Activated naive CD8-positive, alpha-beta T cell treated with anti-CD3 and anti-CD28 coated beads, Interleukin-2, amount 10 ng/mL, durations not matched to agents 7 days and 5 days (primary cell): ENCODE measurements at regions not wholly inside any gene's neighbourhood (a gene's known extent, or its start where the extent isn't known, plus 50 kb on each side); places are given as distances from the start of the nearest gene placed in this dataset.

ENCODE experiments used
- ATAC-seq: fragments of 150-1000 bp; cut with Tn5 transposase; one replicate; pipeline ENCODE4 v1.10.0; 2021; ENCODE audit warnings: low read depth, moderate library complexity
- POLR2A ChIA-PET: fragments of 350-600 bp; sonication (Branson Sonifier 250); formaldehyde crosslinking; loops from one replicate; lab custom pipeline; 2021; ENCODE audit warnings: antibody characterized with exemption; lab: Charles Lee
- DNase-seq: peaks from one replicate; pipeline ENCODE4 v3.0.0; 2021
- H3K27ac Mint-ChIP-seq: one replicate; pipeline ENCODE4 v1.8.0; 2022; ENCODE audit warnings: mild to moderate bottlenecking, mixed read lengths
- H3K27me3 Mint-ChIP-seq: one replicate; pipeline ENCODE4 v1.8.0; 2022; ENCODE audit warnings: mild to moderate bottlenecking, moderate library complexity, mixed read lengths
- H3K36me3 Mint-ChIP-seq: one replicate; pipeline ENCODE4 v1.8.0; 2021; ENCODE audit warnings: mild to moderate bottlenecking, mixed read lengths
- H3K4me1 Mint-ChIP-seq: one replicate; pipeline ENCODE4 v1.8.0; 2021; ENCODE audit warnings: mixed read lengths
- H3K4me3 Mint-ChIP-seq: one replicate; pipeline ENCODE4 v1.8.0; 2022; ENCODE audit warnings: mild to moderate bottlenecking, moderate library complexity, mixed read lengths
- H3K9me3 Mint-ChIP-seq: one replicate; pipeline ENCODE4 v1.8.0; 2021; ENCODE audit warnings: mixed read lengths

DNA sequence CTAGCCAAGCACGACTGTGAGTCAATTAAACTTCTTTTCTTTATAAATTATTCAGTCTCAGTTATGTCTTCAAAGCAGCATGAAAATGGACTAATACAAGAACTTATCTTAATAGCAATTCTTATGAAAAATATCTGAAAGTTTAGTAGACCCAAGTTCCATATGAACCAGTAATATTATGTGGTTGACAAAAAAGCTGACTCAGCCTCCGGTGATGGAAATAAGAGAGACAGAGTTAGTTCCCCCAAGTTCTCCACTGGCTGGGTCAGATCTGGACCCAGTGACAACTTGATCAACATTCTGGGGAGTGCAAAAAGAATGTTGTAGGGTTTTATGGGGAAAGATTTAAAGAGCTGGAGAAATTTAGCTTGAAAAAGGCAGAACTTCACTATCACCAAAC, 72.5 kb upstream of the DNAH14 start:
- no peak for ATAC-seq

GRCh38 chr1:224859651-224860050, 69.8 kb upstream of the DNAH14 start:
- H3K27ac Mint-ChIP-seq = no peak overlapping the region
- H3K9me3 Mint-ChIP-seq = no peaks in the 10 kb centered on the region
- POLR2A ChIA-PET = no interaction called here
- ATAC-seq = no peak
- H3K36me3 Mint-ChIP-seq = no peaks in the 10 kb centered on the region
- H3K4me1 Mint-ChIP-seq = no peaks in the 10 kb centered on the region
- peaks cover 26% of the 10 kb centered on the region for H3K27me3 Mint-ChIP-seq
- no peak overlapping the region for H3K4me3 Mint-ChIP-seq
- DNase-seq = no peak

More for the DNA sequence above, 72.5 kb upstream of the DNAH14 start:
- Mint-ChIP-seq H3K4me3 (no peak overlapping the region), H3K27me3 (peaks cover 21% of the 10 kb centered on the region), H3K36me3 (no peaks in the 10 kb centered on the region), H3K27ac (no peak overlapping the region), H3K9me3 (no peaks in the 10 kb centered on the region), H3K4me1 (no peaks in the 10 kb centered on the region)
- DNase-seq = no peak
- POLR2A ChIA-PET = no interaction called here

- Mint-ChIP-seq H3K4me1 (no peaks in the 10 kb centered on the region), H3K4me3 (no peak overlapping the region)
- no peak for DNase-seq
Observed at GRCh38 chr1:224860488-224861338, 68.8 kb upstream of the DNAH14 start.

GRCh38 chr1:224861339-224861716, 68.1 kb upstream of the DNAH14 start:
- H3K9me3 Mint-ChIP-seq = no peaks in the 10 kb centered on the region
- DNase-seq = no peak
- H3K36me3 Mint-ChIP-seq = no peaks in the 10 kb centered on the region
- H3K27ac Mint-ChIP-seq = no peak overlapping the region
- POLR2A ChIA-PET = no interaction called here
- no peak overlapping the region for H3K4me3 Mint-ChIP-seq
- ATAC-seq = no peak
- peaks cover 26% of the 10 kb centered on the region for H3K27me3 Mint-ChIP-seq
- no peaks in the 10 kb centered on the region for H3K4me1 Mint-ChIP-seq

More at GRCh38 chr1:224860488-224861338, 68.8 kb upstream of the DNAH14 start:
- H3K27me3 Mint-ChIP-seq = peaks cover 28% of the 10 kb centered on the region
- POLR2A ChIA-PET = no interaction called here
- no peak for ATAC-seq
- no peak overlapping the region for H3K27ac Mint-ChIP-seq
- no peaks in the 10 kb centered on the region for H3K9me3 Mint-ChIP-seq
- H3K36me3 Mint-ChIP-seq = no peaks in the 10 kb centered on the region

DNA sequence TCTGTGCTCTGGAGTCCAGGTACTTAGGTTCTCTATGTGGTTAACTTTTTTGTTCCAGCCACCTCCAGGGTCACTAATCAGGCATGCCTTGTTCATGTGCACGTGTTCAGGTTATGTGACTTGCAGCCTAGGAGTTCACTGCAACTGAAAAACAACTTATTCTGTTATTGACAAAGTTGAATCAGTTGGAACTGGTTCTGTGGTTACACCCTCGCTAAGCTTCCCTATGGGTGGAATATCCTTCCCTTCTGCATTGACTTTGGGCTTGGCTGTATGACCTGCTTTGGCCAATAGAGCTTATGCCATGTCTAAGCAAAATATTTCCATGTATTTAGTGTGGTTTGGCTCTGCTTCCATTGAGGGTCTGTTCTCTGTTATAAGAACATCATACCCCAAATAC, 66.0 kb upstream of the DNAH14 start:
- Mint-ChIP-seq H3K27me3 (peaks cover 19% of the 10 kb centered on the region), H3K36me3 (no peaks in the 10 kb centered on the region), H3K4me3 (no peak overlapping the region), H3K4me1 (no peaks in the 10 kb centered on the region), H3K9me3 (no peaks in the 10 kb centered on the region), H3K27ac (no peak overlapping the region)
- ATAC-seq (no peak), DNase-seq (no peak)
- POLR2A ChIA-PET = no interaction called here

DNA sequence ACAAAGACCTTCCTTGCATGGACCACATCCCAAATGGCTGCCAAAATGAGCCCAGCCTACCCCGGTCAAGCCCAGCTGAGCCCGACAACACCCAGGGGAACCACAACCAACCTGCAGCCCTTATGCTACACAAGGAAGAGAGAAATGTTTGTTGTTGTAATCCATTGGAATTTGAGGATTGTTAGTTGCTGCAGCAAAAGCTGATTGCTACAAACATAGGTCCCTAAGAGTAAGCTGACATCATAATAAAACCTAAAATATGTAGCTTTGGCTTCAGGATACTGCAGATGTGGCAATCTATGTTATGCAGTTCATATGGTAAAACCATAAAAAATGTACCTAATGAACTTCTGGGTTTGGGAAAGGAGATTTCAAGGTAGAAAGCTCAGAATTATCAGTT, 65.5 kb upstream of the DNAH14 start:
- Mint-ChIP-seq H3K36me3 (no peaks in the 10 kb centered on the region), H3K27ac (no peak overlapping the region), H3K27me3 (peaks cover 15% of the 10 kb centered on the region), H3K4me1 (no peaks in the 10 kb centered on the region), H3K4me3 (no peak overlapping the region), H3K9me3 (no peaks in the 10 kb centered on the region)
- DNase-seq (no peak), ATAC-seq (no peak)
- POLR2A ChIA-PET = no interaction called here

GRCh38 chr1:224865510-224865909, 64.0 kb upstream of the DNAH14 start:
- POLR2A ChIA-PET = no interaction called here
- no peaks in the 10 kb centered on the region for H3K36me3 Mint-ChIP-seq
- H3K9me3 Mint-ChIP-seq = no peaks in the 10 kb centered on the region
- ATAC-seq (no peak), DNase-seq (no peak)
- H3K27ac Mint-ChIP-seq = no peak overlapping the region
- H3K27me3 Mint-ChIP-seq = peaks cover 13% of the 10 kb centered on the region
- H3K4me3 Mint-ChIP-seq = no peak overlapping the region
- H3K4me1 Mint-ChIP-seq = no peaks in the 10 kb centered on the region

DNA sequence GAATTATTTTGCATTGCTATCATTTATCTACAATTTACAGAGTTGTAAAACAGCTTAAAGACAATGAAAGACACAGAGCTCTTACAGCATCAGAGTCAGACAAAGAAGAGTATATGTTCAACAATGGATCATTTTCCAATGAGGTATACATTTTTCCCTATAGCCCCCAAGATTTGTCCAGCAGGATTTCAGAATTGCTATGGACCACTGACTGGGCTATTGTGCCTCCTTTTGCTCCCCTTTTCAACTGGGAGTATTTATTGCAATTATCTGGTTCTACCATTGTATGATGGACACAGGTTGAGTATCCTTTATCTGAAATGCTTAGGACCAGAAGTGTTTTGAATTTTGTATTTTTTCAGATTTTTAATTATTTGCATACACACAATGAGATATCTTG, 62.5 kb upstream of the DNAH14 start:
- Mint-ChIP-seq H3K27me3 (peaks cover 13% of the 10 kb centered on the region), H3K36me3 (no peaks in the 10 kb centered on the region), H3K4me3 (no peak overlapping the region), H3K27ac (no peak overlapping the region), H3K4me1 (no peaks in the 10 kb centered on the region), H3K9me3 (no peaks in the 10 kb centered on the region)
- DNase-seq = no peak
- POLR2A ChIA-PET = no interaction called here
- no peak for ATAC-seq

GRCh38 chr1:224867715-224868114, 61.8 kb upstream of the DNAH14 start:
- Mint-ChIP-seq H3K4me3 (no peak overlapping the region), H3K27me3 (peaks cover 13% of the 10 kb centered on the region), H3K36me3 (no peaks in the 10 kb centered on the region), H3K4me1 (no peaks in the 10 kb centered on the region), H3K27ac (no peak overlapping the region), H3K9me3 (no peaks in the 10 kb centered on the region)
- DNase-seq (no peak), ATAC-seq (no peak)
- POLR2A ChIA-PET = no interaction called here

DNA sequence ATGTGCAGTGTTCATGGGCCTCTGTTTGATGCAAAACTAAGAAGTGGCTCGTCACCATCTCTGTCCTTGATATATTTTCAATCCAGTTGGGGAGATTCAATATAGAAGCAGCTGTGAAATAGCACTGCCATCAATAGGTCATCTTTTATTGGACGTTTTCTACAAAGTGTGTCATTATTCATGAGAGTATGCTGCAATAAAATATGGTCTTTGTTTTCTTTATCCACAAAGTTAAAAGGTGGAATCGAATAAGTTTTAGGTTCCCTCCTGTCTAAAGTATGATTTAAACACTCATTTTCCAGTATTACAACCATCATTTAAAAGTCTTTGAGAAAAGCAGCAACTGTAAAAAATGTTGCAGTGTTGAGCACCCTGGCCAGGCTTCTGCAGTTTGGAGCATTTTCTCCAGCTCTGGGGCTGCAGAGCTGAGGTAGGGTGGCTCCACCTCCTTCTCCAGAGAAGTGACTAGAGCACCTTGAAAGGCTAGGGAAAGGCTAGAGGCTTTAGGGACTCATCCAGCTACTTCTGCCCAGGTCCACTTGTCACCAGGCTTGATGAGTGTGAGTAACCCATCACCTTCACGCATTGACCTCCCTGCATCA, 56.5 kb upstream of the DNAH14 start:
- H3K27ac Mint-ChIP-seq = no peak overlapping the region
- H3K4me3 Mint-ChIP-seq = no peak overlapping the region
- POLR2A ChIA-PET = no interaction called here
- peaks cover 9% of the 10 kb centered on the region for H3K27me3 Mint-ChIP-seq
- DNase-seq (no peak), ATAC-seq (no peak)
- no peaks in the 10 kb centered on the region for H3K4me1 Mint-ChIP-seq
- no peaks in the 10 kb centered on the region for H3K9me3 Mint-ChIP-seq
- H3K36me3 Mint-ChIP-seq = no peaks in the 10 kb centered on the region

- POLR2A ChIA-PET = no interaction called here
- Mint-ChIP-seq H3K9me3 (no peaks in the 10 kb centered on the region), H3K36me3 (no peaks in the 10 kb centered on the region), H3K27me3 (peaks cover 9% of the 10 kb centered on the region), H3K4me3 (no peak overlapping the region), H3K27ac (no peak overlapping the region), H3K4me1 (no peaks in the 10 kb centered on the region)
- no peak for ATAC-seq
- no peak for DNase-seq
Observed at GRCh38 chr1:224873434-224874369, 55.8 kb upstream of the DNAH14 start.

DNA sequence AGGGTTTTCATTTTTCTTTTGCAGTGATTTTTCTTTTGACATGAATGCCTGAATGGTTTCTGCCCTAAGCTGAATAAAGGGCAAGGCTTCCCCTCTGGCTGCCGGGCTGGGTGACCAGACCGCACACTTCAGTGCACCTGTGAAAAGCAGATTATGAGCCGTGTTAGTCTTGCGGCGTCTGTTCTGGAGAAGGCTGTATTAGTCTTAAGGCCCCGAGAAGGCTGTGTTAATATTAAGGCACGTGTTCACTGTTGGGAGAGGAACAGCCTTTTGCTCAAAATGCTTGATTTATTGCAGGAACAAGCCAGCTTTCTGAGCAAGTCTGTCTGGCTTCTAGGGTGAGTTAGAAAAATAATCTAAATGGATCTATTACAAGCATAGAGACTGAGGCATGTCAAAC, 54.7 kb upstream of the DNAH14 start:
- POLR2A ChIA-PET = no interaction called here
- DNase-seq = no peak

DNA sequence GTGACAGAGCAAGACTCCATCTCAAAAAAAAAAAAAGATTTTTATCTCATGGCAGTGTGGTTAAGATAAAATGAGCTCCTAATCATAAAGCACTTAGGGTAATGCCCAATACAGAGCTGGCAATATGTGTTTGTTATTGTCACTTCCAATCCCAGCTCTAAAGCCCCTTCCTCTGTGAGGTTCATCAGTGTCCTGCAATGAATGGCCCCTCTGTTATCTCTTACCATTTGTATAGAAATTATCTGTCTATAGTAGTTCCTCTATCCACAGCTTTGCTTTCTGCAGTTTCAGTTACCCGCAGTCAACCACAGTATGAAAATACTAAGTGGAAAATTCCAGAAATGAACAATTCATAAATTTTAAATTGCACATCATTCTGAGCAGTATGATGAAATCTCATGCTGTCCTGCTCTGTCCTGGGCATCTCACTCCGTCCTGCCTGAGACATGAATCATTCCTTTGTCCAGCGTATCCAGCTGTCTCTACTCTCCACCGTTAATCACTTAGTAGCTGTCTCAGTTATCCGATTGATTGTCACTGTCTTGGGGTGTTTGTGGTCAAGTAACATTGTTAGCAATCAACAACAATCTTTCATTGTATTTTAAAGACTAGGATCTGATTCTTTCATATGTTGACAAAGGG, 50.2 kb upstream of the DNAH14 start:
- Mint-ChIP-seq H3K27me3 (peaks cover 10% of the 10 kb centered on the region), H3K36me3 (no peaks in the 10 kb centered on the region), H3K4me1 (no peaks in the 10 kb centered on the region), H3K9me3 (no peaks in the 10 kb centered on the region), H3K27ac (no peak overlapping the region), H3K4me3 (no peak overlapping the region)
- DNase-seq (no peak), ATAC-seq (no peak)
- POLR2A ChIA-PET = no interaction called here

More for the DNA sequence above, 54.7 kb upstream of the DNAH14 start:
- no peaks in the 10 kb centered on the region for H3K9me3 Mint-ChIP-seq
- H3K36me3 Mint-ChIP-seq = no peaks in the 10 kb centered on the region
- no peaks in the 10 kb centered on the region for H3K4me1 Mint-ChIP-seq
- H3K27ac Mint-ChIP-seq = no peak overlapping the region
- ATAC-seq = no peak
- no peak overlapping the region for H3K4me3 Mint-ChIP-seq
- H3K27me3 Mint-ChIP-seq = peaks cover 7% of the 10 kb centered on the region
